HepG2 (cell line): ENCODE measurements at regions not wholly inside any gene's neighbourhood (a gene's known extent, or its start where the extent isn't known, plus 50 kb on each side); places are given as distances from the start of the nearest gene placed in this dataset.

ENCODE experiments used
- ATAC-seq: fragments of 200-7000 bp; cut with Tn5 transposase; 3 replicates; pipeline ENCODE4 v1.9.1; 2020; ENCODE audit warnings: mild to moderate bottlenecking, moderate library complexity
- BruUV-seq: library from RNA; stranded (reverse); fragments of 400-500 nt; replicated peaks from 2 replicates; lab custom pipeline; 2021; lab: Mats Ljungman, UMichigan
- CTCF ChIA-PET: fragments of 300-600 bp; formaldehyde crosslinking; extraction: SDS; loops from one replicate; lab custom pipeline; 2021; ENCODE audit warnings: low total read pairs, inconsistent platforms, low intra/inter-chr PET ratio; lab: Yijun Ruan, JAX
- POLR2A ChIA-PET: fragments of 350-600 bp; sonication (Branson Sonifier 250); formaldehyde crosslinking; loops from one replicate; lab custom pipeline; 2020; ENCODE audit warnings: antibody characterized with exemption, inconsistent platforms; lab: Yijun Ruan, JAX
- DNase-seq: peaks from one replicate; pipeline ENCODE4 v3.0.0-alpha.2; 2015; ENCODE audit warnings: low spot score
- FAIRE-seq: peaks from 3 replicates; lab custom pipeline; 2011; peaks lifted over from hg19 to GRCh38; lab: Jason Lieb, UNC
- H2AFZ ChIP-seq: one replicate; pipeline ENCODE4 v1.6.1; 2011; ENCODE audit warnings: low read length, inconsistent platforms
- H3K27ac ChIP-seq: fragments of 300-600 bp; 3 replicates; pipeline ENCODE4 v1.8.0; 2011; ENCODE audit warnings: mixed run types, mild to moderate bottlenecking, mixed read lengths, low read length, inconsistent platforms; ENCODE audit not compliant: insufficient read depth; ENCODE audit errors: extremely low read length
- H3K27me3 ChIP-seq, 2 experiments: fragments of 200-600 bp in 1 of 2; 2 replicates in 1 of 2; 3 replicates in 1 of 2; pipeline versions ENCODE4 v1.6.0 to v1.8.0; 2011; ENCODE audit warnings: low read length in 2 of 2, mild to moderate bottlenecking in 2 of 2, moderate library complexity in 2 of 2, inconsistent platforms in 1 of 2; ENCODE audit not compliant: insufficient read depth in 2 of 2, control insufficient read depth in 1 of 2
- H3K36me3 ChIP-seq, 2 experiments: fragments of 200-600 bp in 1 of 2; replicated peaks in 1 of 2; 2 replicates in 1 of 2; 3 replicates in 1 of 2; pipeline versions ENCODE4 v1.5.1 to v1.8.0; 2011; ENCODE audit warnings: low read length in 2 of 2, inconsistent platforms in 1 of 2; ENCODE audit not compliant: insufficient read depth in 2 of 2, control insufficient read depth in 1 of 2
- H3K4me1 ChIP-seq: 2 replicates; pipeline ENCODE4 v1.5.1; 2012; ENCODE audit warnings: low read length, inconsistent platforms; ENCODE audit not compliant: insufficient read depth
- H3K4me2 ChIP-seq: 2 replicates; pipeline ENCODE4 v1.6.0; 2011; ENCODE audit warnings: low read depth, low read length, inconsistent platforms
- H3K4me3 ChIP-seq, 3 experiments: fragments of 200-600 bp in 1 of 3; sonication (generic), shearing (Covaris generic) in 1 of 3; replicated peaks in 1 of 3; 2 replicates each; pipeline ENCODE4 v1.5.1; 2011 to 2016; ENCODE audit warnings: low read length in 3 of 3, inconsistent platforms in 2 of 3, low read depth in 2 of 3, mild to moderate bottlenecking in 2 of 3, control low read depth in 1 of 3, mixed read lengths in 1 of 3; ENCODE audit not compliant: insufficient read depth in 1 of 3
- H3K79me2 ChIP-seq: one replicate; pipeline ENCODE4 v1.6.1; 2011; ENCODE audit warnings: low read length, inconsistent platforms; ENCODE audit not compliant: insufficient read depth
- H3K9ac ChIP-seq: 2 replicates; pipeline ENCODE4 v1.6.0; 2011; ENCODE audit warnings: mild to moderate bottlenecking, low read depth, low read length, inconsistent platforms; ENCODE audit not compliant: insufficient read depth
- H3K9me3 ChIP-seq: 2 replicates; pipeline ENCODE4 v1.5.1; 2012; ENCODE audit warnings: mild to moderate bottlenecking, low read length
- H4K20me1 ChIP-seq: 2 replicates; pipeline ENCODE4 v1.6.0; 2011; ENCODE audit warnings: inconsistent platforms, mild to moderate bottlenecking, low read length, moderate library complexity; ENCODE audit not compliant: insufficient read depth
- CCDC6 ChIP-seq: sonication (generic); formaldehyde crosslinking; IDR thresholded peaks from 2 replicates; pipeline ENCODE4 v1.8.1; 2022; ENCODE audit warnings: mild to moderate bottlenecking, missing genetic modification reagents, moderate library complexity
- ETV5 ChIP-seq: IDR thresholded peaks from 2 replicates; pipeline ENCODE4 v1.6.1; 2018; ENCODE audit warnings: missing biosample characterization, missing genetic modification reagents, inconsistent platforms, borderline replicate concordance
- MED8 ChIP-seq: sonication (generic); formaldehyde crosslinking; IDR thresholded peaks from 2 replicates; pipeline ENCODE4 v1.8.1; 2023; ENCODE audit warnings: mild to moderate bottlenecking, missing genetic modification reagents; ENCODE audit not compliant: insufficient replicate concordance
- ONECUT2 ChIP-seq: sonication (generic); formaldehyde crosslinking; IDR thresholded peaks from 2 replicates; pipeline ENCODE4 v1.4.0; 2020; ENCODE audit warnings: missing genetic modification reagents
- PRMT3 ChIP-seq: sonication (generic); formaldehyde crosslinking; IDR thresholded peaks from 2 replicates; pipeline ENCODE4 v1.8.1; 2022; ENCODE audit warnings: low read depth, mild to moderate bottlenecking, moderate library complexity, missing genetic modification reagents, borderline replicate concordance
- SOX13 ChIP-seq, 3 experiments: fragments of 450-650 bp in 1 of 3; sonication (generic) in 1 of 3; formaldehyde crosslinking in 1 of 3; IDR thresholded peaks in 2 of 3; conservative IDR thresholded peaks in 1 of 3; 2 replicates each; pipeline versions ENCODE4 v1.5.0 to v1.6.1; 2016 to 2020; ENCODE audit warnings: antibody characterized with exemption in 1 of 3, mild to moderate bottlenecking in 1 of 3, missing compliant biosample characterization in 1 of 3, missing genetic modification reagents in 1 of 3, moderate library complexity in 1 of 3
- TCF7L2 ChIP-seq: IDR thresholded peaks from 2 replicates; pipeline ENCODE4 v1.6.1; 2011; ENCODE audit warnings: mild to moderate bottlenecking, low read depth, low read length, moderate library complexity
- TP53 ChIP-seq: sonication (generic); formaldehyde crosslinking; conservative IDR thresholded peaks from 2 replicates; pipeline ENCODE4 v1.4.0; 2020; ENCODE audit warnings: missing genetic modification reagents
- ZNF224 ChIP-seq: sonication (generic); formaldehyde crosslinking; IDR thresholded peaks from 2 replicates; pipeline ENCODE4 v1.5.0; 2020; ENCODE audit warnings: mild to moderate bottlenecking, missing genetic modification reagents
- ZNF235 ChIP-seq: sonication (generic); formaldehyde crosslinking; IDR thresholded peaks from 2 replicates; pipeline ENCODE4 v1.8.1; 2023; ENCODE audit warnings: mild to moderate bottlenecking, missing genetic modification reagents, borderline replicate concordance
- ZNF562 ChIP-seq: sonication (generic); formaldehyde crosslinking; IDR thresholded peaks from 2 replicates; pipeline ENCODE4 v1.8.0; 2022; ENCODE audit warnings: missing genetic modification reagents, borderline replicate concordance
- ZNF816 ChIP-seq: sonication (generic); formaldehyde crosslinking; IDR thresholded peaks from 2 replicates; pipeline ENCODE4 v1.8.0; 2022; ENCODE audit warnings: missing genetic modification reagents, mild to moderate bottlenecking, borderline replicate concordance
- WGBS: methylation state at CpG from one replicate; pipeline ENCODE4 v1.1.6; 2017; ENCODE audit warnings: low lambda C conversion rate; 5-methylcytosine and 5-hydroxymethylcytosine counted together
- in situ Hi-C: cut with HindIII; loops from 2 replicates; pipeline ENCODE4 v1.10.0; 2017; ENCODE audit warnings: low pct_unique_long_range_greater_than_20kb; ENCODE audit not compliant: extremely low pct_ligation_motif_present
- intact Hi-C: fragments of 100-400 bp; cut with micrococcal nuclease; formaldehyde crosslinking; loops from one replicate; pipeline ENCODE4 v1.10.0; 2022; ENCODE audit not compliant: unreplicated experiment
- TF ChIP-seq, protein P1 (sequence below): sonication (generic); formaldehyde crosslinking; IDR thresholded peaks from 2 replicates; pipeline ENCODE4 v1.4.0; 2020; ENCODE audit warnings: missing genetic modification reagents, mild to moderate bottlenecking, borderline replicate concordance
- TF ChIP-seq, protein P2 (sequence below): sonication (generic); formaldehyde crosslinking; IDR thresholded peaks from 2 replicates; pipeline ENCODE4 v1.5.1; 2020; ENCODE audit warnings: missing genetic modification reagents, mild to moderate bottlenecking, borderline replicate concordance

DNA sequence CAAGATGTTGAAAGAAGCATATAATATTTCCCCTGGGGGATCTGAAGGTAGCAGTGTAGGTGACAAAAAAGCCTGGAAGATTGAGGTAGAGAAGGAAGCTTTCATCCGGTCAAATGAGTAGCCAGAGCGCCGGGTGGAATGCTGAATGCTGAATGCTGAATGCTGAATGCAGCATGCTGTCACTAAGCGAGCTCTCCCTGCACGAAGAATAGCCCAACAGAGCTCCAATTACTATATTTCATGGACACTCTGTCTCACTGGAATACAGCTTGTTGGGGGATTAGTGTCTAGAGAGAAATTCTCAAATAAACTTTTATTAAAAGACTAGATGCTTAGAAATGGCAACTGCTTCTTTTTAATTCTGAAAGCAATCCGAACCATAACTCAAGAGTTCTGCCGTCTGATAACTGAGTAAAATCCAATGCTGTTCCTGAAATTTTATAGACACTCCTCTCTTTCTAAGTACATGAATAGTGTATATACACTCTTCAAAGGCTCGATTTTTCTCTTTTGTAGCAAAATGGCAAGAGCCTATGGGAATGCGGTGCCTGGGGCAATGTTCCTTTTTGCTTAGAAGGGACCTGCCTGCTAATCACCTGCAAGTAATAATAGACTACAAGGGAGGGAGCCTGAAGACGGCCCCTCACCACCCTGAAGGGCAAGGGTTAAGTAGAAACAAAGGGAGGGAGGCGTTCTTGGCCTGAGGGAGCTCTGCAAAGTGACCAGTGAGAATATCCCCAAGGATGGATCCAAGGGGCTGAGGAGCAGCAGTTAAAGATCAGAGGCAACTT, 203.7 kb upstream of the ESRRG start (continued):
- TF ChIP-seq, protein P1, sequence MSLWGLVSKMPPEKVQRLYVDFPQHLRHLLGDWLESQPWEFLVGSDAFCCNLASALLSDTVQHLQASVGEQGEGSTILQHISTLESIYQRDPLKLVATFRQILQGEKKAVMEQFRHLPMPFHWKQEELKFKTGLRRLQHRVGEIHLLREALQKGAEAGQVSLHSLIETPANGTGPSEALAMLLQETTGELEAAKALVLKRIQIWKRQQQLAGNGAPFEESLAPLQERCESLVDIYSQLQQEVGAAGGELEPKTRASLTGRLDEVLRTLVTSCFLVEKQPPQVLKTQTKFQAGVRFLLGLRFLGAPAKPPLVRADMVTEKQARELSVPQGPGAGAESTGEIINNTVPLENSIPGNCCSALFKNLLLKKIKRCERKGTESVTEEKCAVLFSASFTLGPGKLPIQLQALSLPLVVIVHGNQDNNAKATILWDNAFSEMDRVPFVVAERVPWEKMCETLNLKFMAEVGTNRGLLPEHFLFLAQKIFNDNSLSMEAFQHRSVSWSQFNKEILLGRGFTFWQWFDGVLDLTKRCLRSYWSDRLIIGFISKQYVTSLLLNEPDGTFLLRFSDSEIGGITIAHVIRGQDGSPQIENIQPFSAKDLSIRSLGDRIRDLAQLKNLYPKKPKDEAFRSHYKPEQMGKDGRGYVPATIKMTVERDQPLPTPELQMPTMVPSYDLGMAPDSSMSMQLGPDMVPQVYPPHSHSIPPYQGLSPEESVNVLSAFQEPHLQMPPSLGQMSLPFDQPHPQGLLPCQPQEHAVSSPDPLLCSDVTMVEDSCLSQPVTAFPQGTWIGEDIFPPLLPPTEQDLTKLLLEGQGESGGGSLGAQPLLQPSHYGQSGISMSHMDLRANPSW (CRISPR knock-in tag), result no peak
- TF ChIP-seq CCDC6 (CRISPR knock-in tag), result no peak
- TF ChIP-seq ZNF562 (CRISPR knock-in tag), result no peak

DNA sequence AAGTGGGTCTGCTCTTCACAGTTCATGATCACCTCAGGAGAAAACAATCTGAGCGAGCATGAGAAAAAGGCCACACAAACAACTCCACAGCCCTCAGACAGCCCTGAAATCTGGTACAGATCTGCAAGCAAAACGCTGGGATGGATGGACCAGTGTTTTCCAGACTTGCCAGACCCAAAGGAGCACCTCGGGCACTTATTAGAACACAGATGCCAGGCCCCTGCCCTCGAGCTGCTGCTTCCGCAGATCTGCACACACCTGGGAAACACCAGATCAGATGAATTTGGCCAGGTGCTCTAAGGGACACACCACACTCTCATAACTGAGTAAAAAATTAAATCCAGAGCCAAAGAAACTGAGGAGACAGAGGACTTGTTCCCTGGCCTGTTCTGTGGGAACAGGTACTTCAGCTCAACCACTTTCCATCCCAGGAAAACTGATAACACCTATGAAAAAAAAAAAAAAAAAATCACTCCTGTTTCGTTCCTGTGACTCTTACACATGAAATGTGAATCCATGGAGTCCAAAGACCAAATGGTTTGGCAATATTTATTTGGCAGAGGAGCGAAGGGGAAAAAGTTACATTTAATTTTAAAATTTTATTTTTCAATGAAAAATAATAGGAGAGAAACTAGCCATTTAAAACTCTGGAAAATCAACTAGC, 202.9 kb upstream of the ESRRG start:
- WGBS, result 14% methylated on average over 4 of the region's 7 CpGs
- Histone ChIP-seq H3K9me3 (no peaks in the 10 kb centered on the region), H3K79me2 (no peaks in the 10 kb centered on the region), H3K4me1 (no peaks in the 10 kb centered on the region), H4K20me1 (no peaks in the 10 kb centered on the region), H3K27ac (no peak overlapping the region), H3K9ac (no peak overlapping the region), H3K36me3 (no peaks in the 10 kb centered on the region), H3K4me2 (no peak overlapping the region), H2AFZ (no peak overlapping the region), H3K4me3 (no peak overlapping the region), H3K27me3 (no peaks in the 10 kb centered on the region)
- ChIA-PET CTCF (no interaction called here), POLR2A (no interaction called here)
- no peak for ATAC-seq
- no peak for DNase-seq
- in situ Hi-C loops (no loop called here), intact Hi-C loops (no loop called here)
- no peak for TF ChIP-seq ZNF235 (CRISPR knock-in tag)
- no peak for TF ChIP-seq ZNF224 (CRISPR knock-in tag)
- TF ChIP-seq TCF7L2, result no peak
- no peak for TF ChIP-seq PRMT3 (CRISPR knock-in tag)
- TF ChIP-seq MED8 (CRISPR knock-in tag), result no peak
- TF ChIP-seq TP53 (CRISPR knock-in tag), result no peak
- TF ChIP-seq ZNF816 (CRISPR knock-in tag), result no peak
- TF ChIP-seq, protein P2, sequence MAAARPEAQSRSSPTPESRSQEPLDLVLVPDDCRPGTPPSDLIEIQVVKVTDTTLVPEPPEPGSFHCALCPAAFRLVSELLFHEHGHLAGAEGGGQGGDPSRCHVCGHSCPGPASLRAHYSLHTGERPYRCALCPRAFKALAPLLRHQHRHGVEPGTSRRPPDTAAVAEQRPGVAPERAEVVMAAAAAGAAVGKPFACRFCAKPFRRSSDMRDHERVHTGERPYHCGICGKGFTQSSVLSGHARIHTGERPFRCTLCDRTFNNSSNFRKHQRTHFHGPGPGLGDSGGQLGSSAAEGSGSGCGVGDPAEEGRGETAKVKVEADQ, result no peak
- no peak for TF ChIP-seq SOX13 (IDR thresholded peaks at IDR 0.05)
- no peak for TF ChIP-seq SOX13 (CRISPR knock-in tag; conservative IDR thresholded peaks at IDR 0.05 in 1 of 2, IDR thresholded peaks at IDR 0.05 in 1 of 2)
- TF ChIP-seq ETV5 (CRISPR knock-in tag), result no peak
- no peak for TF ChIP-seq ONECUT2 (CRISPR knock-in tag)
- no TSS peak for BruUV-seq
- FAIRE-seq, result no peak
